ENCODE measurements at regions not wholly inside any gene's neighbourhood (a gene's known extent, or its start where the extent isn't known, plus 50 kb on each side); places are given as distances from the start of the nearest gene placed in this dataset.

DNA sequence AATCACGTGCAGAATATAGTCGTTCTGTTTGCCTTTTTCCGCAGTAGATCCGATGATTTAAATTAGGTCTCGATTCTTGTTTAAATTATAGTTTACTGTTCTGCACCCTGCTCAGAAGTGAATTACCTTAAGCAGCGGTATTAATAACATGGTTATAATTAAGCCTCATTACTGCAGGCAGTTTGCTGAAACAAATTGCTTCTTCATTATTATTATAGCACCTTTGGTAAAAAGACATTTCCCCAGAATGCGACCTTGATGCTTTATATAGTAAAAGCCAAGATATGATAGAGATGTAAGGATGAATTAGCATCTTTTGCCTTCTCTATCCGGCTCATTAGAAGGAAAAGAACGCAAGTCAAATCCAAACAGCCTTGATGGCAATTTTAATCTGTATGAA, 625.2 kb upstream of the CADM1 start:
- in situ Hi-C loops (cut with MboI; ENCODE audit: low sequenced_read_pairs, unreplicated experiment): no loop called here
- no peak for DNase-seq (ENCODE audit: low spot score)
- TF ChIP-seq, protein P1, sequence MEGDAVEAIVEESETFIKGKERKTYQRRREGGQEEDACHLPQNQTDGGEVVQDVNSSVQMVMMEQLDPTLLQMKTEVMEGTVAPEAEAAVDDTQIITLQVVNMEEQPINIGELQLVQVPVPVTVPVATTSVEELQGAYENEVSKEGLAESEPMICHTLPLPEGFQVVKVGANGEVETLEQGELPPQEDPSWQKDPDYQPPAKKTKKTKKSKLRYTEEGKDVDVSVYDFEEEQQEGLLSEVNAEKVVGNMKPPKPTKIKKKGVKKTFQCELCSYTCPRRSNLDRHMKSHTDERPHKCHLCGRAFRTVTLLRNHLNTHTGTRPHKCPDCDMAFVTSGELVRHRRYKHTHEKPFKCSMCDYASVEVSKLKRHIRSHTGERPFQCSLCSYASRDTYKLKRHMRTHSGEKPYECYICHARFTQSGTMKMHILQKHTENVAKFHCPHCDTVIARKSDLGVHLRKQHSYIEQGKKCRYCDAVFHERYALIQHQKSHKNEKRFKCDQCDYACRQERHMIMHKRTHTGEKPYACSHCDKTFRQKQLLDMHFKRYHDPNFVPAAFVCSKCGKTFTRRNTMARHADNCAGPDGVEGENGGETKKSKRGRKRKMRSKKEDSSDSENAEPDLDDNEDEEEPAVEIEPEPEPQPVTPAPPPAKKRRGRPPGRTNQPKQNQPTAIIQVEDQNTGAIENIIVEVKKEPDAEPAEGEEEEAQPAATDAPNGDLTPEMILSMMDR (IDR thresholded peaks at IDR 0.05; ENCODE audit: borderline replicate concordance, control extremely low read depth, extremely low read depth, insufficient read depth, missing control alignments): no peak

GRCh38 chr11:116126562-116126961, 622.3 kb upstream of the CADM1 start:
- TF ChIP-seq, protein P1 (IDR thresholded peaks at IDR 0.05; ENCODE audit: borderline replicate concordance, control extremely low read depth, extremely low read depth, insufficient read depth, missing control alignments): no peak
- in situ Hi-C loops (cut with MboI; ENCODE audit: low sequenced_read_pairs, unreplicated experiment): no loop called here
- no peak for DNase-seq (ENCODE audit: low spot score)

DNA sequence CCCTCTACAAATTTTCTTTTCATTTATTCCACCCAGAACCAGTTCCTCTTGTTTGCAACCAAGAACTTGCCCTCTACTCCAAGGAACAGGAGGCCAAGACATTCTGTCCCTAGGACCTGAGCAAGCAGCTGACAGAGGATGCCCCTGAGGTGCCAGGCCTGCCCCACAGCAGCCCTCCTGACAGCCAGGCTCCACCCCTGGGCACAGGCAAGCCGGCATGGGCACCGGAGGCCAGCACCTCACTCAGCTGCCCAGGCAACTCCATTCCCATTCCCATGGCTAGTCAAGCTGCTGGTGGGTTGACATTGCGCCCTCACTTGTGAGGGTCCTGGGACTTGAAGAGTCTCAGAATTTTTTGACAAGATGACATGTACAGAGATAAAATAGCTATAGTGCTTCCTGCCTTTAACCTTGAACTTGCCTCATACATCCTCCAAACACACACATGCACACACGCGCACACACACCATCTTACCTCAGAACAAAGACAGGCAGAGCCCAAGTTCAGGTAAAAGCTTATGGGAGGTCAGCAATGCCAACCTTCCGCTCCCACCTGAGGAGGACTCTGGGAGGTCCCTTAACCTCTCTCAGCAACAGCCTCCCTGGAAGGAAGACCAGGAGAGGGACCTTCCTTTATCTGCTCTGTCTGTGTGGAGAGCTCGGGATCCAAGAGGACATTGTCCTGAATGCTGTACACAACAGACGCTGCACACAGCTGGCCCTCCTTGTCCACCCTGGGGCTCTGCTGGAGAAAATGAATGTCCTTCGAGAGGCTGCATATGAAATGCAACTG, 620.9 kb upstream of the CADM1 start:
- in situ Hi-C loops (cut with MboI; ENCODE audit: low sequenced_read_pairs, unreplicated experiment): no loop called here
- DNase-seq (ENCODE audit: low spot score): no peak
- TF ChIP-seq, protein P1 (IDR thresholded peaks at IDR 0.05; ENCODE audit: borderline replicate concordance, control extremely low read depth, extremely low read depth, insufficient read depth, missing control alignments): no peak

DNA sequence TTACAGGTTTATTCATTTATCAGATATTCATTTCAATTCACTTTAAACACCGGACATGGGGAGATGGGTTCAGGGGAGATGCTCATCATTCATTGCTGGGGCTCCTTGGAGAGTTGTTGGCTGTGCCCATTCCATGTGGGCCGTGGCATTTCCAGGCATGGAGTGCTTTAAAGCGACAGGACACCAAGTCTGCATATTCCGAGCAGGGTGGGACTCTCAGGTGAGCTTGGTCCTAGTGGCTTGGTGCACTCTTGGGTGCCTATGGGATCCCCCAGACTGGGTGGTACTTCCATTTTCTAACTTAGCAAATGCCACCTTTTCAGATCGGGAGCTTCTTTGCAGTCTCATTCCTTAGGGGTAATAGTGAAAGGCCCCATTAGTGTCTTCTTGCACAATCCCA, 619.5 kb upstream of the CADM1 start:
- in situ Hi-C loops (cut with MboI; ENCODE audit: low sequenced_read_pairs, unreplicated experiment): no loop called here
- TF ChIP-seq, protein P1 (IDR thresholded peaks at IDR 0.05; ENCODE audit: borderline replicate concordance, control extremely low read depth, extremely low read depth, insufficient read depth, missing control alignments): no peak
- no peak for DNase-seq (ENCODE audit: low spot score)

DNA sequence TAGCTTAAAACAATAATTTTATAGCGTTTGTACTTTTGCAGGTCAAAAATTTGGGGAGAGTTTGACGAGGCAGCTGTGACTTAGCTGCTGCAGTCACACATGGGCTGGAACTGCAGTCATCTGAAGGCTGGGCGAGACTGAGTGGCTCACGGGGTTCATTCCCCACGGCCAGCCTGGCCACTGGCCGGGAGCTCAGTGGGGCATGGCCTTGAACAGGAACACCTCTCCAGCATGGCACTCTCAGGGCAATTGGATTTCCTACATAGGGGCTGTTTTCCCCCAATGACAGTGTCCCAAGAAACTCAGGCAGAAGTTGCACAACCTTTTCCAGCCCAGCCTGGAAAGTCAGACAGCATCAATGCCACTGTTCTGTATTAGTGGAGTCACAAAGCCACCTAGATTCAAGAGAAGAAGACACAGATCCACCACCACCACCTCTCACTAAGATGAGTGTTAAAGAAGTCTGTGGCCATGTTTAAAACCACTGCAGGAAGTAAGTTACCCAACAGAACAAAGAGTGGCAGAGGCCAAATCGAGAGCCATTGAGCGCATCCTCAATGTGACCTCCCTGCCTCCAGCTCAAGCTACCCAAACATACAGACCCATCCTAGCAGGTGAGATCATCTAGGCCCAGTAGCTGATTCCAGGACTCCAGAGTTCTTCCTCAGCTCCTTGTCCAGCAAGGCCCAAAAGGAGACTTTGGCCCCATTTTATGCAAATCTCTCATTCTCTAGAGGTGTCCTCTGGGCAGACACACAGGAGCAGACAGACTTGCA, 618.7 kb upstream of the CADM1 start:
- in situ Hi-C loops (cut with MboI; ENCODE audit: low sequenced_read_pairs, unreplicated experiment): no loop called here
- TF ChIP-seq, protein P1 (IDR thresholded peaks at IDR 0.05; ENCODE audit: borderline replicate concordance, control extremely low read depth, extremely low read depth, insufficient read depth, missing control alignments): no peak
- no peak for DNase-seq (ENCODE audit: low spot score)

GRCh38 chr11:116119158-116119557, 614.9 kb upstream of the CADM1 start:
- TF ChIP-seq, protein P1 (IDR thresholded peaks at IDR 0.05; ENCODE audit: borderline replicate concordance, control extremely low read depth, extremely low read depth, insufficient read depth, missing control alignments): no peak
- in situ Hi-C loops (cut with MboI; ENCODE audit: low sequenced_read_pairs, unreplicated experiment): no loop called here
- DNase-seq (ENCODE audit: low spot score): no peak

Data from GM13976 (cell line).